NCI-H510A treated with DMSO at 0.1 percent for 48 hours (cell line): ENCODE measurements at regions not wholly inside any gene's neighbourhood (a gene's known extent, or its start where the extent isn't known, plus 50 kb on each side); places are given as distances from the start of the nearest gene placed in this dataset.

Source experiments
- DNase-seq: peaks from one replicate; lab custom pipeline; 2025; lab: John Stamatoyannopoulos, UW

DNA sequence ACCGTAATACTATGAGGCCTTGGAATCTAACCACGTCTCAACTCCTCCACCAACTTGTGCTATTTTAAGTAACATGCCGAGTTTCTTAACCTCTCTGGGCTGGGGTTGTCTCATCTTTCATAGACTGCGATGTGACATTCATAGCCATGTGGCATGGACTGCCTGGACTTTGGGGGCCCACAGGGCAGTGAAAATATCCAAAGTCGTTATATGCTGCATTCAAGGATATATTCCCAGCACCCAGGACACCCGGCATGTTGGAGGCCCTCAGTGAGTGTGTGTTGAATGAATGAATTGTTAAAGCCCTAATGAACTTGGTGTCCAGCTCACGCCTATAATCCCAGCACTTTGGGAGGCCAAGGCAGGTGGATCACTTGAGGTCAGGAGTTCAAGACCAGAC lies 203.1 kb downstream of the CBLN1 start:
- no peak for DNase-seq

- DNase-seq = no peak
Measured at GRCh38 chr16:49078104-49078503, 203.5 kb downstream of the CBLN1 start.

DNA sequence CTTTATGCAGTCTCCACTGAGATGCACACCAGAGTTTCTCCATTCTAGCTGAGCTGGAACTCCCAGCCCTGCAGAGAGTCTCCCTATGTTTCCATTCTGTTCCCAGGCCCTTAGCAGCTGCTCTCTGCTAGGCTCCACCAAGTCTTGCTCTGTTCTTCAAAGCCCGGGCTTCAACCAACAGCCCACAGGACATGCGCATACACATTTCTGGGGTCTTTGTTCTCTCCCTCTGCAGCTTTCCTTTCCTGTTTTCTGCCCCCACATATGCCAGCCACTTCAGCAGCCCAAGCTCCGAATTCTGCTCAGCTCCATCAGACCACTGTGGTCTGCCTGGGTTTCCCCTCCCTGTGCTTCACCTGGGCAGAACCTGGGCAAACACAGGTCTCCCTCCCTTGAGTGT lies 205.9 kb downstream of the CBLN1 start:
- DNase-seq = no peak

DNA sequence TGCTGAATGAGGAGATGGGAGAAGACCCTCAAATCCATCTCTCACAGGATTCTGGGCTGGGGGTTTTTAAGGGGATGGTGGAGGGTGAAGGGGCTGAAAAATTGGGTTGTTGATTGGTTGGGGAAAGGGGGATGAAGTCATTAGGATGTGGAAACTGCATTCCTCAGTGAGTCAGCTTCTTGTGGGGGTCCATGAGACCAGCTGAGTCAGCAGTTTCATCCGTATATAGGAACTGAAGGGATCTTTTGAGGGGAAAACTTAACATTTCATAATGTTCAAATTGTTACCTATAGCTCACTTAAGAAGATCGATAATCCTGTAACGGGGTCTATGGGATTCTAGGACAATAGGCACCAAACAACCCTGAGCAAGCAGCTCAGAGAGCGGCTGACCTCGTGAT lies 213.4 kb downstream of the CBLN1 start:
- DNase-seq = no peak

DNA sequence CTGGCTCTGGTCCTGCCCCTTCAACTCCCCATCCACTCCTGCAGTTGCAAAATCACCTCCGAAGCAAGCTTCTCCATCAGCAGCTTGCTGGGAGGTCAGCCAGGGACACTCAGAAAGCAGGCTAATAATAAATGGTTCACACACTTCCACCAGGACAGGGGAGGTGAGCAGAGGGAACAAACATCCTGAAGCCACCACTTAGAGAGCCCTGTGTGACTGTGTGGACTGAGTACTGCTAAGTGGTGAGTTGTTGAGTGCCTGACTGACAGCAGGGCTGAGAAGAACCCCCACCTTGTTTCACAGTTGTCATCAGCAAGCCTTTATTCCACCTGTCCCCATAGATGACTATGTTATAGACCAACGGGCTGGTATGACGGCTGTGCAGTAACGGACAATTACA lies 213.9 kb downstream of the CBLN1 start:
- no peak for DNase-seq

GRCh38 chr16:49061137-49061714 lies 220.4 kb downstream of the CBLN1 start:
- DNase-seq = no peak

- DNase-seq = no peak
Measured at GRCh38 chr16:49060728-49061127, 220.9 kb downstream of the CBLN1 start.

- DNase-seq = no peak
Measured at GRCh38 chr16:49058382-49058781, 223.3 kb downstream of the CBLN1 start.

DNA sequence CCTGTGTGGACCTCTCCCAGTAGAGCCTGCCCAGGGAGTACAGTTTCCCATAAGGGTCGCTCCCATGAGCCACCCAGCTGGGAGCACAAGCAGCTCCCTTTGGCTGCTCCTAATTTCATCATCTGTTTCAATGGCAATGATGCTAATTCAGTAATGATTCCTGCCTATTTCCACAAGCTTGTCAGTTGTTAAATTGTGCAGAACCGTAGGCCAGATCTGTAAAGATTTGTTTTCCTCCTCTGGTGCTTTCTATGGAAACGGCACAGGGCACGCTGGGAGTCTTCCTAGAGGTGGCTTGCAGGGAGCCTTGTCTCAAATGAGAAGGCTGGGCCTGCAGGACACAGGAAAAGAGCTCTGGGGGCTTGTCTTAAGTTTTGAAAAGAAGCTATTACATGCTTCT lies 223.7 kb downstream of the CBLN1 start:
- no peak for DNase-seq

- DNase-seq = no peak
Measured at GRCh38 chr16:49057391-49057790, 224.2 kb downstream of the CBLN1 start.

- DNase-seq = no peak
Measured at GRCh38 chr16:49056546-49056945, 225.1 kb downstream of the CBLN1 start.

DNA sequence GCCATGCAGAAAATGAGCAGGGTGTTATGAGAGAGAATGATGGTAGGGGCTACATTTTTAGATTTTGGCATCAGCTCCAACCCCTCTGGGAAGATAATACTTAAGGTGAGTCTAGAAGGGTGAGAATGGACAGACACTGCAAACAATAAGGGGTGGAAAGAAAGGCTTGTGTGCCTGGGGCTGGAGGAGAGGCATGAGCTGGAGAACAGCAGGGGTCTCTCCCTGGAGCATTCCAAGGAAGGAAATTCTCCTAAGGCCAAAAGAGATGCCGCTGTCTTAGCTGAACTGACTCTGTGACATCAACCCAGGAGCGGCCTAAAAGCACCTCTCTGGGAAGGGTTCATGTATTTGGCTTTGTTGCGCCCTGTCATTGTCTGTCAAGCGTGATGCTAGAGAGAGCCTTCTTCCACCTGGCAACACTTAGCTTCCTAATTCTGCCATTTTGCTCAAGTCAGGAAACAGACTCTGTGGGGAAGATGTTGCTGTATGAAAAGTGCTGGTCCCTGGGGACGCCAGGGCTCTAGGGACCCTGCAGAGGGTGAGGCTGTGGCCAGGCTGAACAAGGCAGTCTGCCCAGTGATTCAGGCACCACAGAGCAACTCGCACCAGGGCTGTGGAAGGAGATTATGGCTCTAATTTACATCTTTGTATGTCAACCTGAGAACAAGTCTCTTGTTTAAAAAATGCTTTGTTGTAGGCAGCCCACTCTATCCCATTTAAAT lies 225.7 kb downstream of the CBLN1 start:
- no peak for DNase-seq

DNA sequence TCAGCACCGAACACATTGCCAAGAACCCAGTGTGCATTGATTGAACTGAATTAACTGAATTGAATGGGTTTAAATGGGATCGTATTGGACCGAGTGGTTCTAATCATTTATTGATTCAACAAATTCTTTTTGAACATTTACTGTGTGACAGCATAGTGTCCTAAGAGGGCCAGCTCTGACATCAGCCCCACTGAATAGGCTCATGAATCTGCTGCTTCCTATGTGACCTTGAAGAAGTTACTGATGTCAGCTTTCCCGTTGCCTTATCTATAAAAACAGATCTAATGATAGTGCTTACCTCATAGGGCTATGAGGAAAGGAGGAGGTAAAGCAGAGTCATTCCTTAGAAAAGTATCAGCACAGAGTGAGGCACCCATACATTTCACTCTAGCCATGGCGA lies 226.3 kb downstream of the CBLN1 start:
- no peak for DNase-seq

DNA sequence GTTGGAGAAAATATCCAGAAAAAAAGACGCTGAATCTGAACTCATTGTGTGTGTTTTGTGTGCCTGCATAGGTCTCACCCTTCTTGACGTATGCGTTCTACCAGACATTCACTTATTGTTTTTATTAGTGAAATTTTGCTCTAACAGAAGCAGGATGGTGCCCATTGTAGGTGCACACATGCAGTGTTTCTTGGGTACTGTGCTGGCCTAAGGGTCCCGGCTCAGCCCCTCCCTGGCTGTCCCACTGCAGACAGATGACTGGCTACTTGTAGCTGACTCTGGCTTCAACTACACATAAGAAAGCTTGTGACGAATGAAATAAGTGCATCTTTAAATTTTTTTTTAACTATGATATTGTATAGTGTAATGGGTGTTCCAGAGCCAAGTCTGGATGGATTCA lies 227.0 kb downstream of the CBLN1 start:
- DNase-seq = no peak

GRCh38 chr16:49052846-49053245 lies 228.8 kb downstream of the CBLN1 start:
- no peak for DNase-seq

GRCh38 chr16:49051576-49051975 lies 230.1 kb downstream of the CBLN1 start:
- DNase-seq = no peak

DNA sequence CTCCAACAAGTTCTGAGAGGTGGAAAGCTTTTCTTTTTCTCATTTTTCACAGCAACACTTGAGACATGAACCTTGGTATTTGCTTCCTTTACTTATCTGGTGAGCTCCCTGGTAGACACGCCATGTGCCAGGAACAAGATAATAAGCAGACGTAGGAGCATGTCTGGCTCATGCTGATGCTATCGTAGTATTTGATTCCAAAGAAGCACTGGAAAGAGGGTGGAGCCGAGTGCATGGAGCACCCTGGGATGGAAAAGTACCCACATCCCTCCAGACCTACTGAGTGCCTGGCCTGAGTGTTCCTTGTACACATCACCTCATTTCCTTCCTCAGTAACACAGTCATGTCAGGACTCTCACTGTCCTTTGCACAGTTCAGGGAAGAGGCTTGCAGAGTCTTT lies 231.0 kb downstream of the CBLN1 start:
- no peak for DNase-seq

DNA sequence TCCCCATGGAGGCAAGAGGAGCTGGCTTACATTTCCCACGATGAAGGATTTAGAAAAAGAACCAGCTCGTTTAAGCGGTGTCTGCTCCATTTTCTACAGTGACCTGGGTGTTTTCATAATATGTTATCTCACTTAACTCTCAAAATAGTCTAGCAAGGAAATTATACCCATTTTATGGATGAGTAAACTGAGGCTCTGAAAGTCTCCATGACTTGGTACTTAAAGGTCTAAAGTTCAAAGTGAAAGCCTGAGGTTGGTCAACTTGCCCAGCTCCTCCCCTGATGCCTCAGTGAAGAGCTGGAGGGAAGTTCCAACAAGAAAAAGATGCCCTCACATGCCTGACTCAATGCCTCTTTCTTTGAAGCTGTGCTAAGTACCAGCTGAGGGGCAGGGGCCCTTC lies 232.0 kb downstream of the CBLN1 start:
- DNase-seq = no peak

- no peak for DNase-seq
Measured at GRCh38 chr16:49049191-49049590, 232.4 kb downstream of the CBLN1 start.

DNA sequence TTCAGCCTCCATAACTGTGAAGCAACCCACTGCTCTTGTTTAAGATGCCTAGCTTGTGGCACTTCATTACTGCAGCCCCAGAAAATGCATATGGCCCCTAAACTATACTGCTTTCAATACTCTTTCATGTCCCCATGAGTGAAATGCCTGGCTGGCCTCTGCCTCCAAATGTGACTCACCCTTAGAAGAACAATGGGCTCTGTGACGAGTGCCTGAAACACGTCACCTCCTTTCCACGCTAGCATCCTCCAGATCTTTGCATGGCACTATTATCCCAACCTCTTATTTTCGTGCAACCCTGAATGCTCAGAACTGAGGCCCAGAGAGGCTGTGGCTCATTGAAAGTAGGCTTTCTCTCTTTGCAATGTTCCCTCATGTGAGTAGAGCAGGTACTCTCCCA lies 233.1 kb downstream of the CBLN1 start:
- no peak for DNase-seq

DNA sequence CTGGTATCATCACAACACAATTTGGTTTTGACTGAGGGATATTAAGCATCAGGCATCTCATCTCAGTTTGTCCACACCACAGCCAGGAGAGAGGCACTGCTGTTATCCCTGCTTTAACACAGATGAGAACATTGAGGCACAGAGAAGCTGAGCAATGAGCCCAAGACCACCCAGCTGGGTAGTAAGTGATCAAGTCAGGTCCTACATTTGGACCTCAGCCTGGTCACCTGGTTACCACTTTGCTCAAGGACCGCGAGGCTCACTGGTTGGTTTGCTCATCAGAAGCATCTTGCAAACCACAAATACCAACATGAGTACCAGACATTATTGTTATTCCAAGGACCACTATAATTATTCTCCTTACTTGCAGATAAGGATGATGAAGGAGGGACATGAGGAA lies 245.5 kb downstream of the CBLN1 start:
- DNase-seq = no peak

GRCh38 chr16:49027420-49027819 lies 254.2 kb downstream of the CBLN1 start:
- DNase-seq = no peak

- DNase-seq = no peak
Measured at GRCh38 chr16:49026566-49027181, 255.0 kb downstream of the CBLN1 start.

DNA sequence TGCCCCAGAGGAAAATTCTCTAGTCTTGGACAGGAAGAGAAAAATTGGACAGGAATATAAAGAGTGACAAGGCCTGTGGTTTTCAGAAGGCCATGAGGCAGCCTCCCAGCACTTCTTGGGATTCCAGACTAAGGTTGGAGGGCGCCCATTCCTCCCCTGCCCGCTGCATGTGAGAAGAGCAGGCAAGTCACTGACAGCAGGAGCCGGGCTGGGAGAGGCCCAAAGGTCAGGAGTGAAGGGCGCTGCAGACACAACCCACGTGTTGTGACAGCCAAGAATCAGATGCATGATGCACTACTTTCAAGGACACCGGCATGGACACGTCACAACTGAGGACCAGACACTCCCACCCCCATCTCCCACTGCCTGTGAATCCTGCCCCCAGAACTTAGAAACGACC lies 256.7 kb downstream of the CBLN1 start:
- DNase-seq = no peak
